Stimulated activated CD8-positive, alpha-beta memory T cell treated with anti-CD3 and anti-CD28 coated beads, Interleukin-12 subunit alpha, Interleukin-12 subunit beta, amount 100 ng/mL, for 4 hours (primary cell): ENCODE measurements at regions not wholly inside any gene's neighbourhood (a gene's known extent, or its start where the extent isn't known, plus 50 kb on each side); places are given as distances from the start of the nearest gene placed in this dataset.
"Not testable (repeated sequence)": the region's sequence is repeated elsewhere in the genome, so short reads cannot be mapped to it uniquely, and the experiment has no call there.

Experiments
- DNase-seq: peaks from one replicate; pipeline ENCODE4 v3.0.0-alpha.2; 2020; ENCODE audit warnings: low read depth

- DNase-seq = not testable (repeated sequence)
These were observed 54.8 kb upstream of the FAM90A1 start for GRCh38 chr12:8282181-8282580.

GRCh38 chr12:8285681-8286080, 58.3 kb upstream of the FAM90A1 start:
- not testable (repeated sequence) for DNase-seq

DNA sequence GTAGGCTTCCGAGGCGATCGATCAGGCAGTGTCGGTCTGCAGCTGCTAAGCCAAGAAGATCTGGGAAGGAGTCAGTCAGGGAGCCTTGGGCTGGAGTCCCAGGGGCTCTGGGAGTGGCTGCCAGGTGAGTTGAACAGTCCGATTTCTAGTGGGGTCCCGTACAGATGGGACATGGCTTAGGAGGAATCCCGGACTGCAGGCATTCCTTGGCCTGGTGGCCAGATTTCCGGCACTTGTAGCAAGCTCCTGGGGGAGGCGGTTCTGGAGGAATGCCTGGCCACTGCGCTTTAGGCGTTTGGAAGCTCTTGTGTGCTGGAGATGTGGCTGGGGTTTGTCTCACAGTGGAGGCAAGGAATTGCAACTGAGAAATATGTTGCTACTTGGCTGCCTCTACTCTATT, 64.3 kb upstream of the FAM90A1 start:
- DNase-seq = not testable (repeated sequence)

DNA sequence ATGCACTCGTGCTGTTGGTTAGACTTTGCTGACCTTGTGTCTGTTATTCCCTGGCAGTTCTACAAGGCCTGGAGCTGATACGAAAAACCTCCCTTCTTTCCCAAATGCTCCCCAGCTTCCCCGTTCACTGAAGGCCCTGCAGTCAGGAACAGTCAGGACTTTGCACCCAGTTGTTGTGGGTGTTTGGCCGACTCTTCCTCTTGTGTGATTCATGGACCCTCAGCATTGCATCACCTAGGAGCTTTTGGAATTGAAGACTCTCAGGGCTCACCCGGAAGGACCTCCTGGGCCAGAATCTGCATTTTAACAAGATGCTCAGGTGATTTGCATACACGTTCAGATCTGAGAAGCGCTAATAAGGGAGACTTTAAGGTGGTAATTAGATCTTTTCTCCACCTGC, 67.2 kb upstream of the FAM90A1 start:
- not testable (repeated sequence) for DNase-seq

- DNase-seq = not testable (repeated sequence)
These were observed 81.2 kb upstream of the FAM90A1 start for GRCh38 chr12:8308611-8309010.

- not testable (repeated sequence) for DNase-seq
These were observed 88.6 kb upstream of the FAM90A1 start for GRCh38 chr12:8315997-8316396.

- not testable (repeated sequence) for DNase-seq
These were observed 90.3 kb upstream of the FAM90A1 start for GRCh38 chr12:8317675-8318074.

GRCh38 chr12:8320251-8320730, 92.9 kb upstream of the FAM90A1 start:
- DNase-seq = not testable (repeated sequence)

DNA sequence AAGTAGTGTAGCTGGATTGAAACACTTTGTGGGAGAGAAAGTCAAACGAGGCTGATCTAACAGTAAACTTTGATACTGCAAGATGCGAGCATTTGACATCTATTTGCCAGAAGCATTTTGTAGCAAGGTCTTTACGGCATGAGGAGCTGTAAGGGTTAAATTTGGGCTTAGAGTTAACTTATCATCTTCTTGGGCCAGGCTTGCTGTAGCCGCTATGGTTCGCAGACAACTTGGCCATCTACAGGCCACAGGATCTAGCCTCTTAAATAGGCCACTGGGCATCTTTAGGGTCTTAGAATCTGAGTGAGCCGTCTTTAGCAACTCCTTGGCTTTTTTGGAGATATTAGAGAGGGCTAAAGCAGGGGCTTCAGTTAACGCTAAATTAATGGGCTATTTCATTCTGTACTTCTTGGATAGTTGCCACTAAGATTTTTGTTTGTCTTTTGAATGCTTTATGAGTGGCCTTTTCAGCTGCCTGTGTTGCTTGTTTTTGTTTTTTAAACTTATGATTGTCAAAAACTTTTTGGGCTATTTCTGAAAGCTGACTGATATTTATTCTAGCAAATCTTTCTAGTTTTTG, 93.5 kb upstream of the FAM90A1 start:
- DNase-seq = not testable (repeated sequence)

DNA sequence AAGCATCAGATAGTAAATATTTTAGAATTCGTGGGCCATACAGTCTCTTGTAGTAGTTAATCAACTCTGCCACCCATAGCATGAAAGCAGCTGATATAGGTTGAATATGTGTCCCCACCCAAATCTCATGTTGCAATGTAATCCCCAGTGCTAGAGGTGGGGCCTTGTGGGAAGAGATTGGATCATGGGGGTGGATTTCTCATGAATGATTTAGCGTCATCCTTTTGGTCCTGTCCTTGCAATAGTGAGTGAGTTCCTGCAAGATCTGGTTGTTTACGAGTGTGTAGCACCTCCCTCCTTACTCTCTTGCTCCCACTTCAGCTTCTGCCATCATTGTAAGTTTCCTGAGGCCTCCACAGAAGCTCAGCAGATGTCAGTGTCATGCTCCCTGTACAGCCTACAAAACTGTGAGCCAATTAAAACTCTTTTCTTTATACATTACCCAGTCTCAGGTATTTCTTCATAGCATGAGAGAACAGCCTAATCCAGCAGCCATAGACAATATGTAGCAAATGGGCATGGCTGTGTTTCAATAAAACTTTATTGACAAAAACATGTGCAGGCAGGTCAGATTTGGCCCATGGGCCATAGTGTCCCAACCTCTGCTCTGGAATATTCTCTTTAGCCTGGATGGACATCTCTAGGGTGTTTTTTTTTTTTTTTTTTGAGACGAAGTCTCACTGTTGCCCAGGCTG, 97.9 kb upstream of the FAM90A1 start:
- DNase-seq = not testable (repeated sequence)

DNA sequence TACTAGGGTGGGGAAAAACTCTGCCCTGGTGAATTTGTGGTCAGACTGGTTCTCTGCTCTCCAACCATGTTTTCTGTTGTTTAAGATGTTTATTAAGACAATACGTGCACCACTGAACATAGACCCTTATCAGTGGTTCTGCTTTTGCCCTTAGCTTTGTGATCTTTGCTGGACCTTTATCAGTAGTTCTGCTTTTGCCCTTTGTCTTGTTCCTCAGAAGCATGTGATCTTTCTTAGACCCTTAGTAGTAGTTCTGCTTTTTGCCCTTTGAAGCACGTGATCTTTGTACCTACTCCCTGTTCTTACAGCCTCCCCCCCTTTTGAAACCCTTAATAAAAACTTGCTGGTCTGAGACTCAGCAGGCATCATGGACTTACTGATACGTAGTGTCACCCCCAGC, 101.4 kb upstream of the FAM90A1 start:
- DNase-seq = not testable (repeated sequence)

DNA sequence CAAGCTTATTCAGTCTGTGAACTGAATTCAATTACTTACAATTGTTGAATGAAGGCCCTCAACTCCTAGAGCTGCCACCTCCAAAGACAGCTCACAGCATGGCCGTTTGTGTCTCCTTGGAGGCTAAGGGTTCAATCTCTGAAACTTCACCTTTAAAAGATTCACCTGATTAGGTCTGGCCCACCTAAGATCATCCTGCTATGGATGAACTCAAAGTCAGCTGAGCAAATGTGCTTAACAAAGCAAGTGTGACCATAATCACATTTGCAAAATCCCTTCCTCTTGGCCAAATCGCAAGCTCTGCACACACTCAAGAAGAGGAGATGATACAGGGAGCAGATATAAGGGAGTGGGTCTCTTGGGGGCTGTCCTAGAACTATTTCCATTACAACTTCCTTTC, 105.0 kb upstream of the FAM90A1 start:
- not testable (repeated sequence) for DNase-seq

- not testable (repeated sequence) for DNase-seq
These were observed 104.7 kb upstream of the CLEC6A start for GRCh38 chr12:8351073-8351472.

DNA sequence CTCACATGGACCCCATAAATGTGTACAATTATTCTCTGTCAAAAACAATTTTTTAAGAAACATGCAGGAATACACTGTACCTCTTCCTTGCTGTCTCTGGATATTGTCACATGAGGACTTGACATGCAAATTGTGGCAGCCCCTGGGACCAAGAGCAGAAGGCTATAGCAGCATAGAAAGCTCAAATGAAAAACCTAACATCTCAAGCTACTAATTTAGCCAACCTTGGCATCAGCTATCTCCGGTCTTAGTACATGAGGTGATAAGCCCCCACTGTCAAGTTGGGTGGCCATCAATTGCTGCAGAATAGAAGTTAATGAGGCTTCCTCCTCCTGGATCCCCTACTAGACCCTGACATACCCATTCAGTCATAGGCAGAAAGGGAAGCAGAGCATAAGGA, 101.0 kb upstream of the CLEC6A start:
- DNase-seq = not testable (repeated sequence)

DNA sequence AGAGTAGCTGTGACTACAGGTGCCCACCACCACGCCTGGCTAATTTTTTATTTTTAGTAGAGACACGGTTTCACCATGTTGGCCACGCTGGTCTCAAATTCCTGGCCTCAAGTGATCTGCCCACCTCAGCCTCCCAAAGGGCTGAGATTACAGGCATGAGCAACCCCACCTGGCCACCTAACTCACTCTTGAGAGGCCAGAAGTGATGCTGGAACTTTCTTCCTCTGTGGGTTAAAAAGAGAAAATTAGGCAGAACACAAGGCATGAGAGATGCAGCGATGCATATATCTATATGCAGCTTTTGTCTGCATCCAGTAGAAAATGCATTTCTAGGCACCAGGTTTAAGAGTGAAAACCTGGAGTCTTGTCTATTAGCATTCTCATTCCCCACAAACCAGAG, 100.2 kb upstream of the CLEC6A start:
- not testable (repeated sequence) for DNase-seq

GRCh38 chr12:8373744-8374143, 82.0 kb upstream of the CLEC6A start:
- DNase-seq = not testable (repeated sequence)

- not testable (repeated sequence) for DNase-seq
These were observed 80.6 kb upstream of the CLEC6A start for GRCh38 chr12:8375122-8375521.

- DNase-seq = not testable (repeated sequence)
These were observed 78.0 kb upstream of the CLEC6A start for GRCh38 chr12:8377756-8378155.

DNA sequence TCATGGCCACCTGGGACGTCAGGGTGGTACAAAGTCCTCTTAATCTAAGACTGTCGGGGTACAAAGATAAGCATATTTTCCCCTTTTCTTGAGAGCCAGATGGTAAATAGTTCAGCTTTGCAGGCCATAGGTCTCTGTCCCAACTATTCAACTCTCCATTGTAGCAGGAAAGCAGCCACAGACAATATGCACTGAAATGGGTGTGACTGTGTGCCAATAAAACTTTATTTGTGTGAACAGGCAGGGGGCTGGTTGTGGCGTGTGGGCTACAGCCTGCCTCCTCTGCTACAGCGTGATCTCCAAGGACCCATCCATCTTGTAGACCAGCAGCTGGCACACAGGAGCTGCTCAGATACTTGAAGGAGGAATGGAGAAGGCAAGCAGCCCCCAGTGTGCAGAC, 73.2 kb upstream of the CLEC6A start:
- not testable (repeated sequence) for DNase-seq

GRCh38 chr12:8384686-8385085, 71.1 kb upstream of the CLEC6A start:
- not testable (repeated sequence) for DNase-seq

DNA sequence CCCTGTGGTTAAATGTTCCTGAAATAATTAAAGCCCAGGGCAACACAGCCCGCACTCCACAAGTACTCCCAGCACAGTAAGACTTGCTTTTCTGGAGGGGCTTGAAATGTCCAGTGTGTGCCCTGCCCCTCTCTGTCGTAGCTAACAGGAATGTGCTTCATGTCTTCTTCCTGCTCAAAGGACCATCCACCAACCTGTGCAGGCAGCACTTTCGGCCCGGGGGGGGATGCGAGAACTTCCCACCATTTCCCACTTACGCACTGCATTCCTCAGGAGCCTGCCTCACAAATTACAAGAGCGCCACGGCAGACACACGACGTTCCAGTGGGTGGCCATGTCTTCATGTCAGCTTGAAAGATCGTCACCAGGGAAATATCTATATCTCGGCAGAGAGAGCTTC, 70.3 kb upstream of the CLEC6A start:
- DNase-seq = not testable (repeated sequence)

- DNase-seq = not testable (repeated sequence)
These were observed 69.1 kb upstream of the CLEC6A start for GRCh38 chr12:8386661-8387060.

- DNase-seq = not testable (repeated sequence)
These were observed 66.5 kb upstream of the CLEC6A start for GRCh38 chr12:8389296-8389695.
